K562 (cell line): ENCODE measurements at regions not wholly inside any gene's neighbourhood (a gene's known extent, or its start where the extent isn't known, plus 50 kb on each side); places are given as distances from the start of the nearest gene placed in this dataset.

Experiments used
- ATAC-seq: fragments of 200-7000 bp; cut with Tn5 transposase; 3 replicates; pipeline ENCODE4 v1.9.1; 2020; ENCODE audit warnings: moderate library complexity
- BruUV-seq: library from RNA; stranded (reverse); fragments of 400-500 nt; replicated peaks from 2 replicates; lab custom pipeline; 2021; lab: Mats Ljungman, UMichigan
- CTCF ChIA-PET: fragments of 300-600 bp; formaldehyde crosslinking; extraction: SDS; loops from one replicate; lab custom pipeline; 2021; ENCODE audit warnings: low intra/inter-chr PET ratio; lab: Yijun Ruan, JAX
- POLR2A ChIA-PET: fragments of 300-600, 350-650 bp; sonication (Branson Sonifier 250); formaldehyde crosslinking; extraction: SDS; loops from one replicate; lab custom pipeline; 2021; ENCODE audit warnings: antibody characterized with exemption, inconsistent platforms; lab: Yijun Ruan, JAX
- DNase-seq, 4 experiments: peaks; one replicate each; pipeline versions ENCODE4 v3.0.0 to v3.0.0-alpha.2; 2011 to 2018; ENCODE audit warnings: low spot score in 3 of 4, mixed read lengths in 3 of 4; ENCODE audit errors: extremely low read depth in 1 of 4
- FAIRE-seq: peaks from 2 replicates; lab custom pipeline; 2011; peaks lifted over from hg19 to GRCh38; lab: Jason Lieb, UNC
- H2AFZ ChIP-seq: 2 replicates; pipeline ENCODE4 v1.6.0; 2011; ENCODE audit warnings: low read depth, low read length, control low read depth, inconsistent platforms
- H3K27ac ChIP-seq: fragments of 200-600 bp; 3 replicates; pipeline ENCODE4 v1.8.0; 2011; ENCODE audit warnings: low read depth, mild to moderate bottlenecking, control low read depth, inconsistent platforms, low read length, moderate library complexity, mixed read lengths; ENCODE audit errors: extremely low read depth
- H3K27me3 ChIP-seq, 2 experiments: fragments of 300-600 bp in 1 of 2; 2 replicates in 1 of 2; 3 replicates in 1 of 2; pipeline versions ENCODE4 v1.6.0 to v1.8.0; 2011; ENCODE audit warnings: inconsistent platforms in 2 of 2, low read length in 2 of 2, mild to moderate bottlenecking in 1 of 2, mixed read lengths in 1 of 2, moderate library complexity in 1 of 2; ENCODE audit not compliant: control insufficient read depth in 2 of 2, insufficient read depth in 2 of 2
- H3K36me3 ChIP-seq: fragments of 300-600 bp; 3 replicates; pipeline ENCODE4 v1.8.0; 2011; ENCODE audit warnings: mild to moderate bottlenecking, low read length, inconsistent platforms; ENCODE audit not compliant: control insufficient read depth, insufficient read depth
- H3K4me1 ChIP-seq, 2 experiments: fragments of 200-600 bp in 1 of 2; replicated peaks in 1 of 2; 2 replicates in 1 of 2; 3 replicates in 1 of 2; pipeline versions ENCODE4 v1.5.1 to v1.8.0; 2011; ENCODE audit warnings: inconsistent platforms in 2 of 2, low read length in 2 of 2, mild to moderate bottlenecking in 1 of 2, mixed read lengths in 1 of 2, moderate library complexity in 1 of 2; ENCODE audit not compliant: control insufficient read depth in 2 of 2, insufficient read depth in 2 of 2
- H3K4me2 ChIP-seq: 2 replicates; pipeline ENCODE4 v1.6.1; 2011; ENCODE audit warnings: low read length, control low read depth, inconsistent platforms, mixed read lengths; ENCODE audit not compliant: insufficient read depth
- H3K4me3 ChIP-seq: fragments of 200-600 bp; sonication (generic), shearing (Covaris generic); 2 replicates; pipeline ENCODE4 v1.5.1; 2016; ENCODE audit warnings: control low read depth, inconsistent platforms
- H3K79me2 ChIP-seq: fragments of 200-600 bp; 3 replicates; pipeline ENCODE4 v1.8.0; 2011; ENCODE audit warnings: low read length, inconsistent platforms; ENCODE audit not compliant: control insufficient read depth, insufficient read depth
- H3K9ac ChIP-seq, 2 experiments: 2 replicates each; pipeline versions ENCODE4 v1.6.0 to v1.6.1; 2011; ENCODE audit warnings: low read depth in 2 of 2, low read length in 2 of 2, control low read depth in 1 of 2, inconsistent platforms in 1 of 2, mild to moderate bottlenecking in 1 of 2, mixed read lengths in 1 of 2; ENCODE audit not compliant: insufficient read depth in 1 of 2
- H3K9me1 ChIP-seq: one replicate; pipeline ENCODE4 v1.6.0; 2011; ENCODE audit warnings: inconsistent platforms, mild to moderate bottlenecking, low read length, moderate library complexity; ENCODE audit not compliant: control insufficient read depth, insufficient read depth
- H3K9me3 ChIP-seq: replicated peaks from 2 replicates; pipeline ENCODE4 v1.5.1; 2011; ENCODE audit warnings: low read depth, low read length, inconsistent platforms; ENCODE audit not compliant: control insufficient read depth, insufficient read depth
- H4K20me1 ChIP-seq: replicated peaks from 2 replicates; pipeline ENCODE4 v1.6.1; 2011; ENCODE audit warnings: low read length, inconsistent platforms, mixed read lengths; ENCODE audit not compliant: control insufficient read depth, insufficient read depth
- MAFF ChIP-seq: IDR thresholded peaks from 2 replicates; pipeline ENCODE4 v1.6.1; 2012; ENCODE audit warnings: low read length, improper control_type of control experiment
- MAFK ChIP-seq: IDR thresholded peaks from 2 replicates; pipeline ENCODE4 v1.6.1; 2011; ENCODE audit warnings: low read length, improper control_type of control experiment
- SNRNP70 ChIP-seq: fragments of 200-400 bp; formaldehyde crosslinking; optimal IDR thresholded peaks from 2 replicates; pipeline ENCODE3; 2017; ENCODE audit warnings: low read depth, low read length
- ZNF3 ChIP-seq: fragments of 250-450 bp; sonication (Bioruptor Pico); IDR thresholded peaks from 2 replicates; pipeline ENCODE4 v1.5.0; 2021; ENCODE audit warnings: mild to moderate bottlenecking, moderate library complexity
- WGBS: fragments of 100-300 bp; shearing (Covaris generic); methylation state at CpG from one replicate; pipeline ENCODE4 v1.1.6; 2016; ENCODE audit warnings: low coverage, mixed read lengths; ENCODE audit not compliant: insufficient coverage; ENCODE audit errors: missing lambda C conversion rate; 5-methylcytosine and 5-hydroxymethylcytosine counted together
- in situ Hi-C: fragments of 300-500 bp; cut with MboI; formaldehyde crosslinking; loops from 4 replicates; pipeline ENCODE4 v1.15.0; 2018; ENCODE audit warnings: inconsistent platforms, mixed read lengths
- intact Hi-C: fragments of 100-400 bp; cut with micrococcal nuclease; formaldehyde crosslinking; loops from 2 replicates; pipeline ENCODE4 v1.14.2; 2022
- TF ChIP-seq, protein P1 (sequence below): sonication (generic); formaldehyde crosslinking; IDR thresholded peaks from 2 replicates; pipeline ENCODE4 v1.8.0; 2022; ENCODE audit warnings: mild to moderate bottlenecking, missing genetic modification reagents, borderline replicate concordance
- TF ChIP-seq, protein P2 (sequence below): conservative IDR thresholded peaks from 2 replicates; pipeline ENCODE4 v1.6.1; 2011; ENCODE audit warnings: low read depth, mild to moderate bottlenecking, low read length; ENCODE audit not compliant: control insufficient read depth
- TF ChIP-seq, protein P3 (sequence below): fragments of 450-650 bp; conservative IDR thresholded peaks from 2 replicates; pipeline ENCODE4 v1.6.1; 2016; ENCODE audit warnings: missing genetic modification characterization, low read depth, mild to moderate bottlenecking, control low read depth, missing compliant biosample characterization
- TF ChIP-seq, protein P4 (sequence below), 2 experiments: fragments of 150-350 bp in 1 of 2; IDR thresholded peaks; 2 replicates each; pipeline ENCODE4 v1.6.1; 2012 to 2016; ENCODE audit warnings: low read depth in 2 of 2, low read length in 2 of 2, mild to moderate bottlenecking in 1 of 2, moderate library complexity in 1 of 2

DNA sequence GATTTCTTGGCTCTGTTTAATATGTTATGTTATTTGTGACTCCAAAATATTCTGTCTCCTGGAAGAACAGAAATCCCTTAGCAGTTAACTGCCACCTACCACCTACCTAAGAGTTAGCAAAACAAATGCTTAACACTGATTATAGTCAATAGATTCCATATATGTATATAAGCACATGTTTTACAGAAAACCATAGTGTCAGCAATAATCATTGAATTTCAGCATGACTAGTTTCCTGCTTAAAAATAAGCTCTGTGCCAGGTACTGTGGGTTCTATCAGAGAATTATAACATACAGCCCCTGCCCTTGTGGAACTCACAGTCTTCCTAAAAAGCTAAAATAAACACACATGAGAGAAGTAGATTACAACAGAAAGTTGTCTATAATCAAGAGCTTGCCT is 561.9 kb upstream of the CAMK1G start:
- Histone ChIP-seq H3K9ac (no peak overlapping the region), H3K27me3 (no peaks in the 10 kb centered on the region), H3K4me2 (no peak overlapping the region), H3K9me3 (no peaks in the 10 kb centered on the region), H3K36me3 (no peaks in the 10 kb centered on the region), H3K4me3 (no peak overlapping the region), H3K27ac (no peak overlapping the region), H4K20me1 (no peaks in the 10 kb centered on the region), H3K4me1 (no peaks in the 10 kb centered on the region), H2AFZ (no peak overlapping the region), H3K79me2 (no peaks in the 10 kb centered on the region), H3K9me1 (no peaks in the 10 kb centered on the region)
- POLR2A ChIA-PET, result no interaction called here
- ATAC-seq (no peak), FAIRE-seq (no peak), DNase-seq (no peak)
- BruUV-seq, result no TSS peak
- intact Hi-C loops, result no loop called here
- in situ Hi-C loops, result no loop called here
- CTCF ChIA-PET, result no interaction called here
- TF ChIP-seq ZNF3 (CRISPR knock-in tag), result no peak
- peak; percentile 32; the same call in 1 of the 2 replicates for TF ChIP-seq MAFK
- peak; percentile 38; the same call in 1 of the 2 replicates for TF ChIP-seq MAFF

DNA sequence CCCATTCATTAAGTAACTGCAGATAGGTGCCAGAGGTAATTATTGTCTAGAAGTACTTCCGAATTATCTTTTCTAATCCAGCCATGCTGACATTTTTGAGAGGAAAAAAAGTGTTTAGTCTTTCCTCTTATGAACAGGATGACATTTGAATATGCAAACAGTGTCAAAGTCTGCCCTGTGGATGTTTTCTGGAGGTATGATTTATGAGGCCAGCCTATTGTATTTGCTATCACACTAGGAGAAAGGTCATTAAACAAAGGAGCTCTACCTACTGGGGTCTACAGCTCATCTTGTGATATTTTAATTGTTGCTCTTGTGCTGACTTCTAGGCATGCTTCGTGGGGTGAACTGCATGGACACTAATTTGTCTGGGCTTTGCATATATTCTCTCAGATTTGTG is 559.7 kb upstream of the CAMK1G start:
- no TSS peak for BruUV-seq
- ChIA-PET CTCF (no interaction called here), POLR2A (no interaction called here)
- no peaks in the 10 kb centered on the region for H3K9me3 ChIP-seq
- TF ChIP-seq SNRNP70, result no peak
- TF ChIP-seq, protein P1, sequence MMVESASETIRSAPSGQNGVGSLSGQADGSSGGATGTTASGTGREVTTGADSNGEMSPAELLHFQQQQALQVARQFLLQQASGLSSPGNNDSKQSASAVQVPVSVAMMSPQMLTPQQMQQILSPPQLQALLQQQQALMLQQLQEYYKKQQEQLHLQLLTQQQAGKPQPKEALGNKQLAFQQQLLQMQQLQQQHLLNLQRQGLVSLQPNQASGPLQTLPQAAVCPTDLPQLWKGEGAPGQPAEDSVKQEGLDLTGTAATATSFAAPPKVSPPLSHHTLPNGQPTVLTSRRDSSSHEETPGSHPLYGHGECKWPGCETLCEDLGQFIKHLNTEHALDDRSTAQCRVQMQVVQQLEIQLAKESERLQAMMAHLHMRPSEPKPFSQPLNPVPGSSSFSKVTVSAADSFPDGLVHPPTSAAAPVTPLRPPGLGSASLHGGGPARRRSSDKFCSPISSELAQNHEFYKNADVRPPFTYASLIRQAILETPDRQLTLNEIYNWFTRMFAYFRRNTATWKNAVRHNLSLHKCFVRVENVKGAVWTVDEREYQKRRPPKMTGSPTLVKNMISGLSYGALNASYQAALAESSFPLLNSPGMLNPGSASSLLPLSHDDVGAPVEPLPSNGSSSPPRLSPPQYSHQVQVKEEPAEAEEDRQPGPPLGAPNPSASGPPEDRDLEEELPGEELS (CRISPR knock-in tag), result no peak
- TF ChIP-seq, protein P2, sequence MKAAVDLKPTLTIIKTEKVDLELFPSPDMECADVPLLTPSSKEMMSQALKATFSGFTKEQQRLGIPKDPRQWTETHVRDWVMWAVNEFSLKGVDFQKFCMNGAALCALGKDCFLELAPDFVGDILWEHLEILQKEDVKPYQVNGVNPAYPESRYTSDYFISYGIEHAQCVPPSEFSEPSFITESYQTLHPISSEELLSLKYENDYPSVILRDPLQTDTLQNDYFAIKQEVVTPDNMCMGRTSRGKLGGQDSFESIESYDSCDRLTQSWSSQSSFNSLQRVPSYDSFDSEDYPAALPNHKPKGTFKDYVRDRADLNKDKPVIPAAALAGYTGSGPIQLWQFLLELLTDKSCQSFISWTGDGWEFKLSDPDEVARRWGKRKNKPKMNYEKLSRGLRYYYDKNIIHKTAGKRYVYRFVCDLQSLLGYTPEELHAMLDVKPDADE, result no peak
- TF ChIP-seq, protein P3, sequence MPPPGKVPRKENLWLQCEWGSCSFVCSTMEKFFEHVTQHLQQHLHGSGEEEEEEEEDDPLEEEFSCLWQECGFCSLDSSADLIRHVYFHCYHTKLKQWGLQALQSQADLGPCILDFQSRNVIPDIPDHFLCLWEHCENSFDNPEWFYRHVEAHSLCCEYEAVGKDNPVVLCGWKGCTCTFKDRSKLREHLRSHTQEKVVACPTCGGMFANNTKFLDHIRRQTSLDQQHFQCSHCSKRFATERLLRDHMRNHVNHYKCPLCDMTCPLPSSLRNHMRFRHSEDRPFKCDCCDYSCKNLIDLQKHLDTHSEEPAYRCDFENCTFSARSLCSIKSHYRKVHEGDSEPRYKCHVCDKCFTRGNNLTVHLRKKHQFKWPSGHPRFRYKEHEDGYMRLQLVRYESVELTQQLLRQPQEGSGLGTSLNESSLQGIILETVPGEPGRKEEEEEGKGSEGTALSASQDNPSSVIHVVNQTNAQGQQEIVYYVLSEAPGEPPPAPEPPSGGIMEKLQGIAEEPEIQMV, result no peak
- TF ChIP-seq, protein P4, sequence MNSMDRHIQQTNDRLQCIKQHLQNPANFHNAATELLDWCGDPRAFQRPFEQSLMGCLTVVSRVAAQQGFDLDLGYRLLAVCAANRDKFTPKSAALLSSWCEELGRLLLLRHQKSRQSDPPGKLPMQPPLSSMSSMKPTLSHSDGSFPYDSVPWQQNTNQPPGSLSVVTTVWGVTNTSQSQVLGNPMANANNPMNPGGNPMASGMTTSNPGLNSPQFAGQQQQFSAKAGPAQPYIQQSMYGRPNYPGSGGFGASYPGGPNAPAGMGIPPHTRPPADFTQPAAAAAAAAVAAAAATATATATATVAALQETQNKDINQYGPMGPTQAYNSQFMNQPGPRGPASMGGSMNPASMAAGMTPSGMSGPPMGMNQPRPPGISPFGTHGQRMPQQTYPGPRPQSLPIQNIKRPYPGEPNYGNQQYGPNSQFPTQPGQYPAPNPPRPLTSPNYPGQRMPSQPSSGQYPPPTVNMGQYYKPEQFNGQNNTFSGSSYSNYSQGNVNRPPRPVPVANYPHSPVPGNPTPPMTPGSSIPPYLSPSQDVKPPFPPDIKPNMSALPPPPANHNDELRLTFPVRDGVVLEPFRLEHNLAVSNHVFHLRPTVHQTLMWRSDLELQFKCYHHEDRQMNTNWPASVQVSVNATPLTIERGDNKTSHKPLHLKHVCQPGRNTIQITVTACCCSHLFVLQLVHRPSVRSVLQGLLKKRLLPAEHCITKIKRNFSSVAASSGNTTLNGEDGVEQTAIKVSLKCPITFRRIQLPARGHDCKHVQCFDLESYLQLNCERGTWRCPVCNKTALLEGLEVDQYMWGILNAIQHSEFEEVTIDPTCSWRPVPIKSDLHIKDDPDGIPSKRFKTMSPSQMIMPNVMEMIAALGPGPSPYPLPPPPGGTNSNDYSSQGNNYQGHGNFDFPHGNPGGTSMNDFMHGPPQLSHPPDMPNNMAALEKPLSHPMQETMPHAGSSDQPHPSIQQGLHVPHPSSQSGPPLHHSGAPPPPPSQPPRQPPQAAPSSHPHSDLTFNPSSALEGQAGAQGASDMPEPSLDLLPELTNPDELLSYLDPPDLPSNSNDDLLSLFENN (IDR thresholded peaks at IDR 0.05; ENCODE audit: low read depth in 2 of 2, low read length in 2 of 2), result no peak
- no peaks in the 10 kb centered on the region for H4K20me1 ChIP-seq
- WGBS, result 0% methylated on average over 2 of the region's 2 CpGs
- in situ Hi-C loops (no loop called here), intact Hi-C loops (no loop called here)
- FAIRE-seq (no peak), DNase-seq (no peak), ATAC-seq (no peak)
- H3K27ac ChIP-seq, result no peak overlapping the region
- H3K27me3 ChIP-seq, result no peaks in the 10 kb centered on the region
- H3K4me3 ChIP-seq, result no peak overlapping the region
- H3K9me1 ChIP-seq, result no peaks in the 10 kb centered on the region
- no peak overlapping the region for H2AFZ ChIP-seq
- no peaks in the 10 kb centered on the region for H3K4me1 ChIP-seq
- H3K9ac ChIP-seq, result no peak overlapping the region
- no peak overlapping the region for H3K4me2 ChIP-seq
- no peaks in the 10 kb centered on the region for H3K36me3 ChIP-seq
- H3K79me2 ChIP-seq, result no peaks in the 10 kb centered on the region
